B cell (primary cell): ENCODE measurements at regions not wholly inside any gene's neighbourhood (a gene's known extent, or its start where the extent isn't known, plus 50 kb on each side); places are given as distances from the start of the nearest gene placed in this dataset.

Experiments
- ATAC-seq: fragments of 200-7000 bp; cut with Tn5 transposase; one replicate; pipeline ENCODE4 v1.10.0; 2021; ENCODE audit warnings: low read depth, mild to moderate bottlenecking, moderate number of reproducible peaks, moderate library complexity
- CTCF ChIA-PET: fragments of 350-600 bp; sonication (Branson Sonifier 250); formaldehyde crosslinking; loops from one replicate; lab custom pipeline; 2021; ENCODE audit warnings: antibody characterized with exemption, inconsistent platforms; lab: Charles Lee
- POLR2A ChIA-PET: fragments of 350-600 bp; sonication (Branson Sonifier 250); formaldehyde crosslinking; loops from one replicate; lab custom pipeline; 2021; ENCODE audit warnings: antibody characterized with exemption; lab: Charles Lee
- DNase-seq: peaks from one replicate; pipeline ENCODE4 v3.0.0; 2013
- H2AFZ ChIP-seq: 2 replicates; pipeline ENCODE4 v1.6.1; 2012; ENCODE audit warnings: mild to moderate bottlenecking, low read depth, low read length; ENCODE audit not compliant: insufficient read depth, poor library complexity, severe bottlenecking
- H3K27ac ChIP-seq, 2 donors: 1 replicate in 1 of 2; 2 replicates in 1 of 2; pipeline ENCODE4 v1.5.1; 2012 to 2013; ENCODE audit warnings: low read length in 2 of 2, mild to moderate bottlenecking in 2 of 2, moderate library complexity in 1 of 2
- H3K27me3 ChIP-seq, 4 experiments: fragments of 200-600 bp in 1 of 4; sonication (generic) in 1 of 4; replicated peaks in 1 of 4; 1 replicate in 2 of 4; 2 replicates in 2 of 4; pipeline versions ENCODE4 v1.6.1 to v1.7.0; 2013 to 2016; ENCODE audit warnings: low read length in 3 of 4, mild to moderate bottlenecking in 2 of 4, mixed read lengths in 1 of 4, moderate library complexity in 1 of 4; ENCODE audit not compliant: insufficient read depth in 4 of 4, control insufficient read depth in 3 of 4; ENCODE audit errors: control extremely low read depth in 1 of 4
- H3K36me3 ChIP-seq, 2 experiments: replicated peaks in 1 of 2; 1 replicate in 1 of 2; 2 replicates in 1 of 2; pipeline versions ENCODE4 v1.6.1 to v1.7.1; 2013; ENCODE audit warnings: low read length in 1 of 2; ENCODE audit not compliant: insufficient read depth in 2 of 2, control insufficient read depth in 1 of 2; ENCODE audit errors: control extremely low read depth in 1 of 2, extremely low read depth in 1 of 2
- H3K4me1 ChIP-seq, 2 donors: fragments of 200-600 bp in 1 of 2; sonication (generic) in 1 of 2; 1 replicate in 1 of 2; 2 replicates in 1 of 2; pipeline versions ENCODE4 v1.5.1 to v1.6.1; 2013 to 2017; ENCODE audit warnings: low read length in 2 of 2; ENCODE audit not compliant: control insufficient read depth in 2 of 2, insufficient read depth in 2 of 2
- H3K4me2 ChIP-seq: replicated peaks from 2 replicates; pipeline ENCODE3; 2012; ENCODE audit warnings: mild to moderate bottlenecking, low read depth, low read length; ENCODE audit not compliant: poor library complexity, severe bottlenecking
- H3K4me3 ChIP-seq, 5 experiments: fragments of 200-600 bp in 1 of 5; sonication (generic) in 1 of 5; 1 replicate in 3 of 5; 2 replicates in 2 of 5; pipeline versions ENCODE4 v1.5.1 to v1.7.0; 2011 to 2016; ENCODE audit warnings: low read length in 4 of 5, mild to moderate bottlenecking in 4 of 5, low read depth in 2 of 5, control low read depth in 1 of 5, moderate library complexity in 1 of 5; ENCODE audit not compliant: insufficient read depth in 1 of 5; ENCODE audit errors: control extremely low read depth in 1 of 5, extremely low read depth in 1 of 5
- H3K79me2 ChIP-seq: fragments of 200-600 bp; sonication (generic); one replicate; pipeline ENCODE4 v1.6.0; 2016; ENCODE audit warnings: low read length; ENCODE audit not compliant: control insufficient read depth, insufficient read depth
- H3K9ac ChIP-seq: fragments of 200-600 bp; sonication (generic); 2 replicates; pipeline ENCODE4 v1.6.1; 2017; ENCODE audit warnings: mild to moderate bottlenecking, low read length, moderate library complexity
- H3K9me3 ChIP-seq, 3 donors: one replicate each; pipeline versions ENCODE4 v1.6.1 to v1.7.1; 2013; ENCODE audit warnings: low read length in 2 of 3; ENCODE audit not compliant: control insufficient read depth in 2 of 3, insufficient read depth in 1 of 3; ENCODE audit errors: control extremely low read depth in 1 of 3
- H4K20me1 ChIP-seq: 2 replicates; pipeline ENCODE4 v1.6.0; 2012; ENCODE audit warnings: mild to moderate bottlenecking, low read length; ENCODE audit not compliant: insufficient read depth, control insufficient read depth, poor library complexity, severe bottlenecking
- H3K27ac Mint-ChIP-seq: one replicate; pipeline ENCODE4 v1.8.0; 2021; ENCODE audit warnings: mixed read lengths
- H3K27me3 Mint-ChIP-seq: one replicate; pipeline ENCODE4 v1.8.0; 2021; ENCODE audit warnings: mixed read lengths
- H3K4me1 Mint-ChIP-seq: one replicate; pipeline ENCODE4 v1.8.0; 2021; ENCODE audit warnings: mixed read lengths
- H3K4me3 Mint-ChIP-seq: one replicate; pipeline ENCODE4 v1.8.0; 2021; ENCODE audit warnings: mixed read lengths
- H3K9me3 Mint-ChIP-seq: one replicate; pipeline ENCODE4 v1.8.0; 2022; ENCODE audit warnings: mixed read lengths; ENCODE audit not compliant: insufficient read depth
- EZH2 ChIP-seq: IDR thresholded peaks from 2 replicates; pipeline ENCODE4 v1.6.1; 2012; ENCODE audit warnings: borderline replicate concordance, low read depth, mild to moderate bottlenecking, moderate library complexity, low read length; ENCODE audit not compliant: insufficient read depth, poor library complexity, severe bottlenecking
- WGBS: methylation state at CpG from one replicate; pipeline ENCODE4 v1.1.5; 2013; ENCODE audit warnings: missing lambda C conversion rate; ENCODE audit not compliant: insufficient coverage; 5-methylcytosine and 5-hydroxymethylcytosine counted together
- intact Hi-C: fragments of 100-400 bp; cut with micrococcal nuclease; formaldehyde crosslinking; loops from one replicate; pipeline ENCODE4 v1.10.0; 2022
- TF ChIP-seq, protein P1 (sequence below): fragments of 200-600 bp; IDR thresholded peaks from one replicate; pipeline ENCODE4 v1.8.0; 2022; ENCODE audit warnings: antibody characterized with exemption, mild to moderate bottlenecking

DNA sequence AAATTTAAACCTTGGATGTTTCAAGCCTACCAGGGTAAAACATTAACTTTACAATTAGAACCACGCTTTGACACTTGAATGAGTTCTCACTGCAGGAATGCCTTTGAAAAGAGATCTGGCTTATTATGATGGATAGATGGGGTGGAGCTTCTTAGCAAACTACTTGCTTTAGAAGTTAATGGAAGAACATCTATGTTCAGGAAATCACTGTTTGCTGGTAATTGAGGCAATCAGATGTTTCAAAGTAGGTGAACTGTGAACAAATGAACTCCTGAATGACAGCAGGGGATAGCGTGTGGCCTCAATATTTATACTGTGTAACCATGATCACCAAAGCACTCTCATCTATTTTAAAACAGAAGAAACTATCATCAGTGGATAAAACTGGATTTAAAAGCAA is 383.6 kb downstream of the PIK3C3 start:
- H3K4me2 ChIP-seq = no peak overlapping the region
- WGBS = no CpG with 5 or more reads among the region's 2 CpGs
- no peak for ATAC-seq

DNA sequence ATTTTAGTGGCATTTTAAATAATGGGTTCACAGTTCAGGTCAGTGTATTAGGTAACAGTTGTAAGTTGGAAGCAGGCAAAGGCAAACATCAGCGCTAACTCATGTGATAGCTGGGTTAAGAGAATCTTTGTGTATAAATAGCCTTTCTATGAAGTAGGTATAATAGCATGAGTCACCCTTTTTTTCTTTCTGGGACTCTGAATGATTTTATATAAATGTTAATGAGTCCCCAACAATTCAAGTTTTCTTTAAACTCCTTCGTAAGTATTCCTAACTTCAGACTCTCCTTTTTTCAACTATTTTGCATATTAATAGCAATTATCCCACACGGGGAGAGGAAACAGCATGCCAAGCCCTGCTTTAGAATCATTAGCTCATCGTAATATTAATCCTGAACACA is 384.3 kb downstream of the PIK3C3 start:
- Histone ChIP-seq H3K27ac (no peak overlapping the region), H3K9ac (no peak overlapping the region), H3K9me3 (no peaks in the 10 kb centered on the region), H4K20me1 (no peaks in the 10 kb centered on the region), H3K27me3 (no peaks in the 10 kb centered on the region), H3K4me2 (no peak overlapping the region), H3K4me1 (no peaks in the 10 kb centered on the region), H3K4me3 (no peak overlapping the region), H3K79me2 (no peaks in the 10 kb centered on the region), H2AFZ (no peak overlapping the region), H3K36me3 (no peaks in the 10 kb centered on the region)
- peaks cover 4% of the 10 kb centered on the region for H3K9me3 Mint-ChIP-seq
- no peak overlapping the region for H3K4me3 Mint-ChIP-seq
- H3K27me3 Mint-ChIP-seq = no peaks in the 10 kb centered on the region
- intact Hi-C loops = no loop called here
- ATAC-seq = no peak
- no peaks in the 10 kb centered on the region for H3K4me1 Mint-ChIP-seq
- TF ChIP-seq, protein P1, sequence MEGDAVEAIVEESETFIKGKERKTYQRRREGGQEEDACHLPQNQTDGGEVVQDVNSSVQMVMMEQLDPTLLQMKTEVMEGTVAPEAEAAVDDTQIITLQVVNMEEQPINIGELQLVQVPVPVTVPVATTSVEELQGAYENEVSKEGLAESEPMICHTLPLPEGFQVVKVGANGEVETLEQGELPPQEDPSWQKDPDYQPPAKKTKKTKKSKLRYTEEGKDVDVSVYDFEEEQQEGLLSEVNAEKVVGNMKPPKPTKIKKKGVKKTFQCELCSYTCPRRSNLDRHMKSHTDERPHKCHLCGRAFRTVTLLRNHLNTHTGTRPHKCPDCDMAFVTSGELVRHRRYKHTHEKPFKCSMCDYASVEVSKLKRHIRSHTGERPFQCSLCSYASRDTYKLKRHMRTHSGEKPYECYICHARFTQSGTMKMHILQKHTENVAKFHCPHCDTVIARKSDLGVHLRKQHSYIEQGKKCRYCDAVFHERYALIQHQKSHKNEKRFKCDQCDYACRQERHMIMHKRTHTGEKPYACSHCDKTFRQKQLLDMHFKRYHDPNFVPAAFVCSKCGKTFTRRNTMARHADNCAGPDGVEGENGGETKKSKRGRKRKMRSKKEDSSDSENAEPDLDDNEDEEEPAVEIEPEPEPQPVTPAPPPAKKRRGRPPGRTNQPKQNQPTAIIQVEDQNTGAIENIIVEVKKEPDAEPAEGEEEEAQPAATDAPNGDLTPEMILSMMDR = no peak
- no peak for TF ChIP-seq EZH2
- H3K27ac Mint-ChIP-seq = no peak overlapping the region
- CTCF ChIA-PET = no interaction called here
- WGBS = no CpG with 5 or more reads among the region's 4 CpGs
- no peak for DNase-seq
- POLR2A ChIA-PET = no interaction called here

More for the DNA sequence above, 383.6 kb downstream of the PIK3C3 start:
- H3K9ac ChIP-seq = no peak overlapping the region
- POLR2A ChIA-PET = no interaction called here
- H3K36me3 ChIP-seq = no peaks in the 10 kb centered on the region
- Mint-ChIP-seq H3K27me3 (no peaks in the 10 kb centered on the region), H3K9me3 (peaks cover 4% of the 10 kb centered on the region), H3K27ac (no peak overlapping the region), H3K4me1 (no peaks in the 10 kb centered on the region), H3K4me3 (no peak overlapping the region)
- no peak overlapping the region for H2AFZ ChIP-seq
- H3K4me1 ChIP-seq = no peaks in the 10 kb centered on the region
- TF ChIP-seq EZH2 = no peak
- TF ChIP-seq, protein P1 = no peak
- no peak for DNase-seq
- no peaks in the 10 kb centered on the region for H3K9me3 ChIP-seq
- H3K79me2 ChIP-seq = no peaks in the 10 kb centered on the region
- intact Hi-C loops = no loop called here
- H3K27me3 ChIP-seq = no peaks in the 10 kb centered on the region
- H4K20me1 ChIP-seq = no peaks in the 10 kb centered on the region
- CTCF ChIA-PET = no interaction called here
- no peak overlapping the region for H3K4me3 ChIP-seq
- H3K27ac ChIP-seq = no peak overlapping the region
